SK-N-SH (cell line): ENCODE measurements at regions not wholly inside any gene's neighbourhood (a gene's known extent, or its start where the extent isn't known, plus 50 kb on each side); places are given as distances from the start of the nearest gene placed in this dataset.

Experiments used
- CTCF ChIA-PET: fragments of 300-600, 350-600 bp; formaldehyde crosslinking; extraction: SDS; loops from one replicate; lab custom pipeline; 2021; lab: Yijun Ruan, JAX
- POLR2A ChIA-PET: fragments of 350-600 bp; sonication (Branson Sonifier 250); formaldehyde crosslinking; extraction: SDS; loops from one replicate; lab custom pipeline; 2020; ENCODE audit warnings: antibody characterized with exemption, inconsistent platforms; lab: Yijun Ruan, JAX
- DNase-seq: peaks from one replicate; pipeline ENCODE4 v3.0.0; 2012
- H2AFZ ChIP-seq: fragments of 200-600 bp; sonication (generic); 2 replicates; pipeline ENCODE4 v1.8.1; 2016; ENCODE audit warnings: antibody characterized with exemption, mild to moderate bottlenecking, low read depth
- H3F3A ChIP-seq: fragments of 200-600 bp; sonication (generic); replicated peaks from 2 replicates; pipeline ENCODE3; 2016; ENCODE audit warnings: antibody characterized with exemption, mild to moderate bottlenecking; ENCODE audit not compliant: insufficient read depth
- H3K27ac ChIP-seq, 2 experiments: fragments of 200-500 bp in 1 of 2; fragments of 200-600 bp in 1 of 2; sonication (Bioruptor generic) in 1 of 2; sonication (generic), shearing (Covaris generic) in 1 of 2; 2 replicates each; pipeline versions ENCODE4 v1.5.1 to v1.6.1; 2014 to 2016; ENCODE audit warnings: low read depth in 2 of 2, inconsistent platforms in 1 of 2, low read length in 1 of 2, mild to moderate bottlenecking in 1 of 2, mixed read lengths in 1 of 2
- H3K27me3 ChIP-seq: fragments of 200-600 bp; sonication (generic), shearing (Covaris generic); 2 replicates; pipeline ENCODE4 v1.6.1; 2016; ENCODE audit warnings: mixed run types; ENCODE audit not compliant: insufficient read depth
- H3K36me3 ChIP-seq, 2 experiments: fragments of 200-500 bp in 1 of 2; fragments of 200-600 bp in 1 of 2; sonication (Bioruptor generic) in 1 of 2; sonication (generic) in 1 of 2; replicated peaks in 1 of 2; 2 replicates each; pipeline versions ENCODE3 to v1.5.1; 2014 to 2016; ENCODE audit warnings: low read length in 1 of 2, mild to moderate bottlenecking in 1 of 2; ENCODE audit not compliant: insufficient read depth in 2 of 2, control insufficient read depth in 1 of 2
- H3K4me1 ChIP-seq, 2 experiments: fragments of 200-500 bp in 1 of 2; fragments of 200-600 bp in 1 of 2; sonication (Bioruptor generic) in 1 of 2; sonication (generic), shearing (Covaris generic) in 1 of 2; 2 replicates each; pipeline versions ENCODE4 v1.5.1 to v1.6.1; 2014 to 2016; ENCODE audit warnings: low read depth in 1 of 2, low read length in 1 of 2, mixed run types in 1 of 2; ENCODE audit not compliant: insufficient read depth in 2 of 2, control insufficient read depth in 1 of 2
- H3K4me2 ChIP-seq: fragments of 200-600 bp; sonication (generic), shearing (Covaris generic); 2 replicates; pipeline ENCODE4 v1.6.1; 2017; ENCODE audit warnings: mixed run types
- H3K4me3 ChIP-seq, 2 experiments: fragments of 200-500 bp in 1 of 2; fragments of 200-600 bp in 1 of 2; sonication (Bioruptor generic) in 1 of 2; sonication (generic), shearing (Covaris generic) in 1 of 2; 2 replicates each; pipeline versions ENCODE4 v1.5.1 to v1.8.1; 2014 to 2016; ENCODE audit warnings: low read depth in 2 of 2, inconsistent platforms in 1 of 2, low read length in 1 of 2, mild to moderate bottlenecking in 1 of 2, mixed read lengths in 1 of 2, moderate library complexity in 1 of 2
- H3K79me2 ChIP-seq: fragments of 200-600 bp; sonication (generic); 2 replicates; pipeline ENCODE4 v1.8.1; 2017; ENCODE audit warnings: mild to moderate bottlenecking; ENCODE audit not compliant: insufficient read depth
- H3K9ac ChIP-seq: fragments of 200-600 bp; sonication (generic); 2 replicates; pipeline ENCODE4 v1.6.1; 2017; ENCODE audit warnings: mixed run types
- H3K9me2 ChIP-seq: fragments of 200-600 bp; sonication (generic); 2 replicates; pipeline ENCODE4 v1.6.1; 2017; ENCODE audit warnings: mixed run types
- H3K9me3 ChIP-seq: fragments of 200-600 bp; sonication (generic); 2 replicates; pipeline ENCODE4 v1.6.1; 2017; ENCODE audit warnings: mixed run types, mild to moderate bottlenecking, moderate library complexity
- H4K20me1 ChIP-seq: fragments of 200-600 bp; sonication (generic); 2 replicates; pipeline ENCODE4 v1.6.1; 2017; ENCODE audit warnings: mild to moderate bottlenecking, mixed run types; ENCODE audit not compliant: insufficient read depth
- CHD2 ChIP-seq: fragments of 150-350 bp; IDR thresholded peaks from 2 replicates; pipeline ENCODE4 v1.6.1; 2018; ENCODE audit warnings: low read length; ENCODE audit not compliant: partially characterized antibody
- EP300 ChIP-seq, 2 experiments: IDR thresholded peaks; 2 replicates each; pipeline versions ENCODE4 v1.4.0 to v1.6.1; 2012; ENCODE audit warnings: borderline replicate concordance in 1 of 2, low read depth in 1 of 2, low read length in 1 of 2
- EZH2phosphoT487 ChIP-seq: fragments of 200-600 bp; sonication (generic); IDR thresholded peaks from 2 replicates; pipeline ENCODE4 v1.6.1; 2017; ENCODE audit warnings: low read depth, mixed run types, mild to moderate bottlenecking, antibody characterized with exemption, moderate library complexity, borderline replicate concordance
- GATA2 ChIP-seq: sonication (generic); formaldehyde crosslinking; IDR thresholded peaks from 2 replicates; pipeline ENCODE4 v1.5.0; 2020; ENCODE audit warnings: mild to moderate bottlenecking, missing genetic modification reagents
- JUND ChIP-seq: IDR thresholded peaks from 2 replicates; pipeline ENCODE4 v1.4.0; 2012
- MEF2A ChIP-seq: IDR thresholded peaks from 2 replicates; pipeline ENCODE4 v1.4.0; 2012; ENCODE audit warnings: low read depth, borderline replicate concordance
- NRF1 ChIP-seq: IDR thresholded peaks from 2 replicates; pipeline ENCODE4 v1.6.1; 2012; ENCODE audit warnings: low read depth, mild to moderate bottlenecking, low read length
- POLR2AphosphoS5 ChIP-seq: IDR thresholded peaks from 2 replicates; pipeline ENCODE4 v1.6.1; 2012; ENCODE audit warnings: low read depth, low read length
- RAD21 ChIP-seq: IDR thresholded peaks from 2 replicates; pipeline ENCODE4 v1.6.1; 2012; ENCODE audit warnings: mild to moderate bottlenecking, low read length
- RFX5 ChIP-seq: IDR thresholded peaks from 2 replicates; pipeline ENCODE4 v1.6.1; 2012; ENCODE audit warnings: mild to moderate bottlenecking, improper control_type of control experiment, low read length
- SIN3A ChIP-seq: IDR thresholded peaks from 2 replicates; pipeline ENCODE4 v1.6.1; 2012; ENCODE audit warnings: low read depth, mild to moderate bottlenecking, low read length, moderate library complexity, borderline replicate concordance
- SMC3 ChIP-seq: IDR thresholded peaks from 2 replicates; pipeline ENCODE4 v1.6.1; 2012; ENCODE audit warnings: low read depth, low read length, improper control_type of control experiment
- TAF1 ChIP-seq: IDR thresholded peaks from 2 replicates; pipeline ENCODE4 v1.6.1; 2012; ENCODE audit warnings: low read depth, mild to moderate bottlenecking, low read length, moderate library complexity, borderline replicate concordance
- TEAD4 ChIP-seq: IDR thresholded peaks from 2 replicates; pipeline ENCODE4 v1.4.0; 2012; ENCODE audit warnings: mild to moderate bottlenecking, borderline replicate concordance; ENCODE audit not compliant: insufficient read depth
- YY1 ChIP-seq: IDR thresholded peaks from 2 replicates; pipeline ENCODE4 v1.4.0; 2012; ENCODE audit warnings: low read depth, mild to moderate bottlenecking
- WGBS: methylation state at CpG from one replicate; pipeline ENCODE4 v1.1.6; 2017; ENCODE audit warnings: low lambda C conversion rate; 5-methylcytosine and 5-hydroxymethylcytosine counted together
- TF ChIP-seq, protein P1 (sequence below): IDR thresholded peaks from 2 replicates; pipeline ENCODE4 v1.4.0; 2012; ENCODE audit warnings: low read depth
- TF ChIP-seq, protein P2 (sequence below): IDR thresholded peaks from 2 replicates; pipeline ENCODE4 v1.6.1; 2012; ENCODE audit warnings: mild to moderate bottlenecking, low read depth, low read length, moderate library complexity
- TF ChIP-seq, protein P3 (sequence below): fragments of 150-350 bp; IDR thresholded peaks from 2 replicates; pipeline ENCODE4 v1.6.1; 2017; ENCODE audit warnings: antibody characterized with exemption, low read length, low read depth, borderline replicate concordance
- TF ChIP-seq, protein P4 (sequence below): IDR thresholded peaks from 2 replicates; pipeline ENCODE4; 2012

DNA sequence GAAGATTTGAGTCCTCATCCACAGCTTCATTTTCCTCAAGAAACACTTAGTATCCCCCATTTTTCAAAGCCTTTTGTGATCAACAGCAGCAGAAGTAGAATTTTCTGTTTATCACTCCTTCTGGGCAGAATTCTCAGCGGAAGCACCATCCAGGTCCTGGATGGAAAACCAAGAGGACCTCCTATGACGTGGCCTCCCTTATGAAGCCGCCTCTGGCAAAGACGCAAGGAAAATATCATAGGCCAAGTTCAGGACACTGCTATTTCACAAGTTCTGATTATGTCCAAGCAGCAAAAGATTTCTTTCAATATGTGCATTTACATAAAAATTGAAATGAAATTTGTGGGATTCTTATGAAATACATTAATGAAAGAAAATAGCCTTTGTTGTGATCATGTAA lies 315.0 kb downstream of the SEC23A start (continued):
- TF ChIP-seq, protein P1, sequence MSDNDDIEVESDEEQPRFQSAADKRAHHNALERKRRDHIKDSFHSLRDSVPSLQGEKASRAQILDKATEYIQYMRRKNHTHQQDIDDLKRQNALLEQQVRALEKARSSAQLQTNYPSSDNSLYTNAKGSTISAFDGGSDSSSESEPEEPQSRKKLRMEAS: no peak
- TF ChIP-seq JUND: no peak

DNA sequence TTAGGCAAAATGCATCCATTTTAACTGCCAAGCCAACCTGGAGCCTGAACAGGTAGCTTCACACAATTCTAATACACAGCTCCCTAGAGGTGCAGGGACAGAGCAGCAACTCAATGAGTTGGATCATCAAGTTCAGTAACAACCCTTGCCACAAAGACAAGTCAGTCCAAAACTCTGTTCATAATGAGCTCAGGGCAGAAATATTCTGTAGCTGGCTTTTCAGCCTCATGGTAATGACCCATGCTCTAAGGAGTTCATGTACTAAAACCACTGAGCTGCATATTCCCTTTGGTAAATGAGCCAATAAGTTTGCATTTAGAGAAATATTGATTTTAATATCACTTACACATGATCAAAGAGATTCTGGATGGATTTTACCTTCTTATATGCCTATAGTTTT lies 316.1 kb downstream of the SEC23A start:
- DNase-seq: no peak
- POLR2A ChIA-PET: no interaction called here
- no peaks in the 10 kb centered on the region for H3K27me3 ChIP-seq
- no peaks in the 10 kb centered on the region for H3K4me1 ChIP-seq
- H3K36me3 ChIP-seq: no peaks in the 10 kb centered on the region
- no peaks in the 10 kb centered on the region for H3K9me3 ChIP-seq
- H3F3A ChIP-seq: no peaks in the 10 kb centered on the region
- no peak overlapping the region for H3K9ac ChIP-seq
- no peak overlapping the region for H2AFZ ChIP-seq
- TF ChIP-seq, protein P2, sequence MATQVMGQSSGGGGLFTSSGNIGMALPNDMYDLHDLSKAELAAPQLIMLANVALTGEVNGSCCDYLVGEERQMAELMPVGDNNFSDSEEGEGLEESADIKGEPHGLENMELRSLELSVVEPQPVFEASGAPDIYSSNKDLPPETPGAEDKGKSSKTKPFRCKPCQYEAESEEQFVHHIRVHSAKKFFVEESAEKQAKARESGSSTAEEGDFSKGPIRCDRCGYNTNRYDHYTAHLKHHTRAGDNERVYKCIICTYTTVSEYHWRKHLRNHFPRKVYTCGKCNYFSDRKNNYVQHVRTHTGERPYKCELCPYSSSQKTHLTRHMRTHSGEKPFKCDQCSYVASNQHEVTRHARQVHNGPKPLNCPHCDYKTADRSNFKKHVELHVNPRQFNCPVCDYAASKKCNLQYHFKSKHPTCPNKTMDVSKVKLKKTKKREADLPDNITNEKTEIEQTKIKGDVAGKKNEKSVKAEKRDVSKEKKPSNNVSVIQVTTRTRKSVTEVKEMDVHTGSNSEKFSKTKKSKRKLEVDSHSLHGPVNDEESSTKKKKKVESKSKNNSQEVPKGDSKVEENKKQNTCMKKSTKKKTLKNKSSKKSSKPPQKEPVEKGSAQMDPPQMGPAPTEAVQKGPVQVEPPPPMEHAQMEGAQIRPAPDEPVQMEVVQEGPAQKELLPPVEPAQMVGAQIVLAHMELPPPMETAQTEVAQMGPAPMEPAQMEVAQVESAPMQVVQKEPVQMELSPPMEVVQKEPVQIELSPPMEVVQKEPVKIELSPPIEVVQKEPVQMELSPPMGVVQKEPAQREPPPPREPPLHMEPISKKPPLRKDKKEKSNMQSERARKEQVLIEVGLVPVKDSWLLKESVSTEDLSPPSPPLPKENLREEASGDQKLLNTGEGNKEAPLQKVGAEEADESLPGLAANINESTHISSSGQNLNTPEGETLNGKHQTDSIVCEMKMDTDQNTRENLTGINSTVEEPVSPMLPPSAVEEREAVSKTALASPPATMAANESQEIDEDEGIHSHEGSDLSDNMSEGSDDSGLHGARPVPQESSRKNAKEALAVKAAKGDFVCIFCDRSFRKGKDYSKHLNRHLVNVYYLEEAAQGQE: no peak
- TF ChIP-seq NRF1: no peak
- no peak for TF ChIP-seq EZH2phosphoT487
- TF ChIP-seq, all 33 proteins: peak for 0
- no peaks in the 10 kb centered on the region for H3K9me2 ChIP-seq
- CTCF ChIA-PET: no interaction called here
- no peak overlapping the region for H3K4me3 ChIP-seq
- H3K27ac ChIP-seq: no peak overlapping the region
- no peaks in the 10 kb centered on the region for H3K79me2 ChIP-seq
- no peaks in the 10 kb centered on the region for H4K20me1 ChIP-seq
- H3K4me2 ChIP-seq: no peak overlapping the region

DNA sequence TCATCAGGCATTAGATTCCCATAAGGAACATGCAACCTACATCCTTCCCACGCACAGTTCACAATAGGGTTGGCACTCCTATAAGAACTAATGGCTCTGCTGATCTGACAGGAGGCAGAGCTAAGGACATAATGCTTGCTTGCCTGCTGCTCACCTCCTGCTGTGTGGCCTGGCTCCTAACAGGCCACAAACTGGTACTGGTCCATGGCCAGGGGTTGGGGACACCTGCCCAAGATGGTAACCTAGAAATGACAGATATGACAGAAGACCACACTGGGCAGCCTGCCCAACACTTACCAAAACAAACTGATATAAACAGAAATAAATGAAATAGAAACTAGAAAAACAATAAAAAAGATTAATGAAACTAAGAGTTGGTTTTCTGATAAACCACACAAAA lies 325.6 kb downstream of the SEC23A start:
- H4K20me1 ChIP-seq: no peaks in the 10 kb centered on the region
- H3K9me2 ChIP-seq: no peaks in the 10 kb centered on the region
- H3K9me3 ChIP-seq: no peaks in the 10 kb centered on the region
- POLR2A ChIA-PET: no interaction called here
- H3K27me3 ChIP-seq: no peaks in the 10 kb centered on the region
- H2AFZ ChIP-seq: no peak overlapping the region
- H3K4me2 ChIP-seq: no peak overlapping the region
- no peak overlapping the region for H3K27ac ChIP-seq
- no CpG with 5 or more reads among the region's 1 CpG for WGBS
- H3K4me3 ChIP-seq: no peak overlapping the region
- no peaks in the 10 kb centered on the region for H3K4me1 ChIP-seq
- H3K36me3 ChIP-seq: no peaks in the 10 kb centered on the region
- no peaks in the 10 kb centered on the region for H3F3A ChIP-seq
- DNase-seq: no peak
- H3K9ac ChIP-seq: no peak overlapping the region
- H3K79me2 ChIP-seq: no peaks in the 10 kb centered on the region
- CTCF ChIA-PET: no interaction called here
- no peak for TF ChIP-seq SMC3
- no peak for TF ChIP-seq JUND
- TF ChIP-seq, protein P3, sequence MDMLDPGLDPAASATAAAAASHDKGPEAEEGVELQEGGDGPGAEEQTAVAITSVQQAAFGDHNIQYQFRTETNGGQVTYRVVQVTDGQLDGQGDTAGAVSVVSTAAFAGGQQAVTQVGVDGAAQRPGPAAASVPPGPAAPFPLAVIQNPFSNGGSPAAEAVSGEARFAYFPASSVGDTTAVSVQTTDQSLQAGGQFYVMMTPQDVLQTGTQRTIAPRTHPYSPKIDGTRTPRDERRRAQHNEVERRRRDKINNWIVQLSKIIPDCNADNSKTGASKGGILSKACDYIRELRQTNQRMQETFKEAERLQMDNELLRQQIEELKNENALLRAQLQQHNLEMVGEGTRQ: no peak
- TF ChIP-seq, protein P1: no peak
- TF ChIP-seq YY1: no peak
- TF ChIP-seq RFX5: no peak
- TF ChIP-seq SIN3A: no peak
- TF ChIP-seq TAF1: no peak
- TF ChIP-seq MEF2A: no peak
- TF ChIP-seq TEAD4: no peak
- TF ChIP-seq POLR2AphosphoS5: no peak
- TF ChIP-seq, protein P4, sequence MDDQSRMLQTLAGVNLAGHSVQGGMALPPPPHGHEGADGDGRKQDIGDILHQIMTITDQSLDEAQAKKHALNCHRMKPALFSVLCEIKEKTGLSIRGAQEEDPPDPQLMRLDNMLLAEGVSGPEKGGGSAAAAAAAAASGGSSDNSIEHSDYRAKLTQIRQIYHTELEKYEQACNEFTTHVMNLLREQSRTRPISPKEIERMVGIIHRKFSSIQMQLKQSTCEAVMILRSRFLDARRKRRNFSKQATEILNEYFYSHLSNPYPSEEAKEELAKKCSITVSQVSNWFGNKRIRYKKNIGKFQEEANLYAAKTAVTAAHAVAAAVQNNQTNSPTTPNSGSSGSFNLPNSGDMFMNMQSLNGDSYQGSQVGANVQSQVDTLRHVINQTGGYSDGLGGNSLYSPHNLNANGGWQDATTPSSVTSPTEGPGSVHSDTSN: no peak
- TF ChIP-seq RAD21: no peak
- no peak for TF ChIP-seq EP300 (IDR thresholded peaks at IDR 0.05; ENCODE audit: borderline replicate concordance in 1 of 2, low read depth in 1 of 2, low read length in 1 of 2)
- no peak for TF ChIP-seq CHD2
- TF ChIP-seq GATA2 (CRISPR knock-in tag): no peak
